ENCODE measurements at regions not wholly inside any gene's neighbourhood (a gene's known extent, or its start where the extent isn't known, plus 50 kb on each side); places are given as distances from the start of the nearest gene placed in this dataset.

- no peaks in the 10 kb centered on the region for H3K4me1 ChIP-seq (ENCODE audit: control insufficient read depth, insufficient read depth, low read length)
- H3K9ac ChIP-seq (ENCODE audit: low read depth, low read length): no peak overlapping the region
- no peak overlapping the region for H3K4ac ChIP-seq (ENCODE audit: low read depth, low read length)
- H3K27me3 ChIP-seq (ENCODE audit: control insufficient read depth, insufficient read depth, low read length): no peaks in the 10 kb centered on the region
- dilution Hi-C loops (cut with HindIII; ENCODE audit: low sequenced_read_pairs, unreplicated experiment) (no loop called here), intact Hi-C loops (cut with micrococcal nuclease) (no loop called here), in situ Hi-C loops (cut with MboI; ENCODE audit: low sequenced_read_pairs) (no loop called here)
- ChIA-PET CTCF (no interaction called here), POLR2A (ENCODE audit: unreplicated experiment) (no interaction called here)
- no peaks in the 10 kb centered on the region for H3K9me1 ChIP-seq (ENCODE audit: insufficient read depth, low read length)
- no peak for ATAC-seq (ENCODE audit: low read depth)
- no peaks in the 10 kb centered on the region for H3K79me1 ChIP-seq (ENCODE audit: low read depth in 1 of 2, low read length in 2 of 2)
- H4K20me1 ChIP-seq (ENCODE audit: insufficient read depth, low read length): no peaks in the 10 kb centered on the region
- no peak overlapping the region for H2AFZ ChIP-seq (replicated peaks; ENCODE audit: low read length, poor library complexity)
- H3K4me3 ChIP-seq (ENCODE audit: insufficient read depth, low read depth, low read length): no peak overlapping the region
- H4K5ac ChIP-seq (ENCODE audit: low read depth, low read length): no peak overlapping the region
- DNase-seq: no peak
- no peak overlapping the region for H3K14ac ChIP-seq (replicated peaks; ENCODE audit: low read depth, low read length)
- no peaks in the 10 kb centered on the region for H3K36me3 ChIP-seq (ENCODE audit: control insufficient read depth, insufficient read depth, low read length)
- H2BK15ac ChIP-seq (ENCODE audit: low read depth, low read length): no peak overlapping the region
- H2BK5ac ChIP-seq (ENCODE audit: low read depth, low read length, poor library complexity, severe bottlenecking): no peak overlapping the region
- no peak overlapping the region for H2BK120ac ChIP-seq (ENCODE audit: low read depth, low read length)
- H3K18ac ChIP-seq (ENCODE audit: low read depth, low read length): no peak overlapping the region
- no peak overlapping the region for H3K4me2 ChIP-seq (ENCODE audit: low read depth, low read length)
- no peak overlapping the region for H3K56ac ChIP-seq (ENCODE audit: extremely low read depth, insufficient read depth, low read length)
- WGBS, 2 experiments (ENCODE audit: extremely low coverage in 2 of 2, insufficient read length in 1 of 2): no CpG with 5 or more reads among the region's 6 CpGs
- H2AK9ac ChIP-seq (replicated peaks; ENCODE audit: low read depth, low read length, poor library complexity): no peak overlapping the region
- H4K91ac ChIP-seq (ENCODE audit: insufficient read depth, low read depth, low read length): no peak overlapping the region
- H2AK5ac ChIP-seq (ENCODE audit: low read depth, low read length): no peak overlapping the region
- TF ChIP-seq MAZ (IDR thresholded peaks at IDR 0.05; ENCODE audit: borderline replicate concordance, low read depth, low read length) (no peak), SMC3 (IDR thresholded peaks at IDR 0.05; ENCODE audit: low read depth, low read length) (no peak), CEBPB (IDR thresholded peaks at IDR 0.05; ENCODE audit: low read depth, low read length) (no peak), BHLHE40 (IDR thresholded peaks at IDR 0.05; ENCODE audit: low read depth, low read length) (no peak), RAD21 (IDR thresholded peaks at IDR 0.05; ENCODE audit: low read length) (no peak), MAFK (IDR thresholded peaks at IDR 0.05; ENCODE audit: low read depth, low read length) (no peak)
- TF ChIP-seq, protein P1, sequence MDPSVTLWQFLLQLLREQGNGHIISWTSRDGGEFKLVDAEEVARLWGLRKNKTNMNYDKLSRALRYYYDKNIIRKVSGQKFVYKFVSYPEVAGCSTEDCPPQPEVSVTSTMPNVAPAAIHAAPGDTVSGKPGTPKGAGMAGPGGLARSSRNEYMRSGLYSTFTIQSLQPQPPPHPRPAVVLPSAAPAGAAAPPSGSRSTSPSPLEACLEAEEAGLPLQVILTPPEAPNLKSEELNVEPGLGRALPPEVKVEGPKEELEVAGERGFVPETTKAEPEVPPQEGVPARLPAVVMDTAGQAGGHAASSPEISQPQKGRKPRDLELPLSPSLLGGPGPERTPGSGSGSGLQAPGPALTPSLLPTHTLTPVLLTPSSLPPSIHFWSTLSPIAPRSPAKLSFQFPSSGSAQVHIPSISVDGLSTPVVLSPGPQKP (IDR thresholded peaks at IDR 0.05; ENCODE audit: borderline replicate concordance, low read depth, low read length): no peak
- no peak overlapping the region for H3K27ac ChIP-seq (ENCODE audit: insufficient read depth, low read length)
- H4K8ac ChIP-seq (ENCODE audit: low read depth in 2 of 2, low read length in 2 of 2): no peak overlapping the region
- H3K9me3 ChIP-seq (ENCODE audit: control insufficient read depth, insufficient read depth, low read length): peaks cover 34% of the 10 kb centered on the region
- no TSS peak for BruUV-seq (replicated peaks)
- H3K23ac ChIP-seq (ENCODE audit: low read depth, low read length): no peak overlapping the region
- H2BK20ac ChIP-seq (ENCODE audit: low read depth, low read length): no peak overlapping the region
Observed at GRCh38 chr14:97359341-97359740, 562.2 kb downstream of the VRK1 start.

Data from IMR-90 (cell line).